IMR-90 (cell line): ENCODE measurements at regions not wholly inside any gene's neighbourhood (a gene's known extent, or its start where the extent isn't known, plus 50 kb on each side); places are given as distances from the start of the nearest gene placed in this dataset.
A peak's percentile ranks its signal among the peaks of the same experiment; 100 is the strongest.

ENCODE experiments used
- ATAC-seq: fragments of 200-7000 bp; cut with Tn5 transposase; 2 replicates; pipeline ENCODE4 v1.9.1; 2020; ENCODE audit warnings: low read depth, mild to moderate bottlenecking, moderate library complexity
- BruUV-seq: library from RNA; stranded (reverse); fragments of 400-500 nt; replicated peaks from 2 replicates; lab custom pipeline; 2021; lab: Mats Ljungman, UMichigan
- CTCF ChIA-PET: fragments of 300-600 bp; formaldehyde crosslinking; extraction: SDS; loops from one replicate; lab custom pipeline; 2021; ENCODE audit warnings: antibody characterized with exemption; lab: Yijun Ruan, JAX
- POLR2A ChIA-PET: fragments of 300-600 bp; sonication (Branson Sonifier 250); formaldehyde crosslinking; loops from one replicate; lab custom pipeline; 2022; ENCODE audit warnings: antibody characterized with exemption; ENCODE audit not compliant: unreplicated experiment; lab: Charles Lee
- DNase-seq: peaks from one replicate; pipeline ENCODE4 v3.0.0; 2013
- H2AFZ ChIP-seq: replicated peaks from 2 replicates; pipeline ENCODE3; 2013; ENCODE audit warnings: low read length, mild to moderate bottlenecking; ENCODE audit not compliant: poor library complexity
- H2AK5ac ChIP-seq: 2 replicates; pipeline ENCODE4 v1.6.1; 2013; ENCODE audit warnings: low read depth, low read length, inconsistent platforms
- H2AK9ac ChIP-seq: replicated peaks from 2 replicates; pipeline ENCODE3; 2013; ENCODE audit warnings: mild to moderate bottlenecking, low read depth, low read length, moderate library complexity; ENCODE audit not compliant: poor library complexity
- H2BK120ac ChIP-seq: 2 replicates; pipeline ENCODE4 v1.6.1; 2013; ENCODE audit warnings: low read depth, low read length, inconsistent platforms
- H2BK15ac ChIP-seq: 3 replicates; pipeline ENCODE4 v1.6.1; 2013; ENCODE audit warnings: low read depth, low read length, inconsistent platforms
- H2BK20ac ChIP-seq: 2 replicates; pipeline ENCODE4 v1.6.1; 2013; ENCODE audit warnings: low read depth, mild to moderate bottlenecking, inconsistent platforms, low read length, moderate library complexity
- H2BK5ac ChIP-seq: 2 replicates; pipeline ENCODE4 v1.6.1; 2013; ENCODE audit warnings: mild to moderate bottlenecking, low read depth, low read length, inconsistent platforms; ENCODE audit not compliant: poor library complexity, severe bottlenecking
- H3K14ac ChIP-seq: replicated peaks from 2 replicates; pipeline ENCODE4 v1.6.1; 2013; ENCODE audit warnings: low read depth, low read length, inconsistent platforms
- H3K18ac ChIP-seq: 2 replicates; pipeline ENCODE4 v1.6.1; 2013; ENCODE audit warnings: low read depth, low read length, control low read depth
- H3K23ac ChIP-seq: 2 replicates; pipeline ENCODE4 v1.6.1; 2013; ENCODE audit warnings: low read depth, low read length, inconsistent platforms
- H3K27ac ChIP-seq: 2 replicates; pipeline ENCODE4 v1.5.1; 2013; ENCODE audit warnings: mild to moderate bottlenecking, control low read depth, low read length; ENCODE audit not compliant: insufficient read depth
- H3K27me3 ChIP-seq: 2 replicates; pipeline ENCODE4 v1.6.1; 2013; ENCODE audit warnings: low read length; ENCODE audit not compliant: control insufficient read depth, insufficient read depth
- H3K36me3 ChIP-seq: 2 replicates; pipeline ENCODE4 v1.6.1; 2013; ENCODE audit warnings: low read length, mixed read lengths; ENCODE audit not compliant: control insufficient read depth, insufficient read depth
- H3K4ac ChIP-seq: 2 replicates; pipeline ENCODE4 v1.6.1; 2013; ENCODE audit warnings: low read depth, low read length, inconsistent platforms
- H3K4me1 ChIP-seq: 2 replicates; pipeline ENCODE4 v1.6.1; 2013; ENCODE audit warnings: low read length, mixed read lengths; ENCODE audit not compliant: control insufficient read depth, insufficient read depth
- H3K4me2 ChIP-seq: 2 replicates; pipeline ENCODE4 v1.6.1; 2013; ENCODE audit warnings: low read depth, mild to moderate bottlenecking, control low read depth, low read length, moderate library complexity
- H3K4me3 ChIP-seq: 2 replicates; pipeline ENCODE4 v1.5.1; 2013; ENCODE audit warnings: low read depth, mild to moderate bottlenecking, control low read depth, low read length, moderate library complexity; ENCODE audit not compliant: insufficient read depth
- H3K56ac ChIP-seq: 2 replicates; pipeline ENCODE4 v1.6.1; 2013; ENCODE audit warnings: low read length, inconsistent platforms; ENCODE audit not compliant: insufficient read depth; ENCODE audit errors: extremely low read depth
- H3K79me1 ChIP-seq, 2 experiments: 2 replicates each; pipeline ENCODE4 v1.6.1; 2013; ENCODE audit warnings: low read length in 2 of 2, inconsistent platforms in 1 of 2, low read depth in 1 of 2
- H3K9ac ChIP-seq: 2 replicates; pipeline ENCODE4 v1.6.1; 2013; ENCODE audit warnings: low read depth, low read length, control low read depth
- H3K9me1 ChIP-seq: 2 replicates; pipeline ENCODE4 v1.6.1; 2013; ENCODE audit warnings: low read length, inconsistent platforms; ENCODE audit not compliant: insufficient read depth
- H3K9me3 ChIP-seq: 2 replicates; pipeline ENCODE4 v1.6.1; 2013; ENCODE audit warnings: low read length; ENCODE audit not compliant: control insufficient read depth, insufficient read depth
- H4K20me1 ChIP-seq: 2 replicates; pipeline ENCODE4 v1.6.1; 2013; ENCODE audit warnings: low read length, inconsistent platforms; ENCODE audit not compliant: insufficient read depth
- H4K5ac ChIP-seq: 2 replicates; pipeline ENCODE4 v1.6.1; 2013; ENCODE audit warnings: mild to moderate bottlenecking, low read depth, low read length, control low read depth
- H4K8ac ChIP-seq, 2 experiments: 2 replicates each; pipeline ENCODE4 v1.6.1; 2013; ENCODE audit warnings: low read depth in 2 of 2, low read length in 2 of 2, control low read depth in 1 of 2, inconsistent platforms in 1 of 2
- H4K91ac ChIP-seq: 2 replicates; pipeline ENCODE4 v1.6.1; 2013; ENCODE audit warnings: low read depth, low read length, inconsistent platforms; ENCODE audit not compliant: insufficient read depth
- BHLHE40 ChIP-seq: fragments of 150-350 bp; IDR thresholded peaks from 2 replicates; pipeline ENCODE4 v1.6.1; 2016; ENCODE audit warnings: mild to moderate bottlenecking, low read depth, low read length
- CEBPB ChIP-seq: IDR thresholded peaks from 2 replicates; pipeline ENCODE4 v1.6.1; 2012; ENCODE audit warnings: low read depth, low read length, improper control_type of control experiment
- CHD1 ChIP-seq: IDR thresholded peaks from 2 replicates; pipeline ENCODE4 v1.6.1; 2012; ENCODE audit warnings: low read depth, low read length, improper control_type of control experiment
- FOS ChIP-seq: fragments of 150-350 bp; IDR thresholded peaks from 2 replicates; pipeline ENCODE4 v1.6.1; 2016; ENCODE audit warnings: low read depth, low read length
- MAFK ChIP-seq: IDR thresholded peaks from 2 replicates; pipeline ENCODE4 v1.6.1; 2012; ENCODE audit warnings: low read depth, low read length, improper control_type of control experiment
- MAZ ChIP-seq: IDR thresholded peaks from 2 replicates; pipeline ENCODE4 v1.6.1; 2012; ENCODE audit warnings: low read depth, mild to moderate bottlenecking, low read length, improper control_type of control experiment, moderate library complexity, borderline replicate concordance
- MXI1 ChIP-seq: IDR thresholded peaks from 2 replicates; pipeline ENCODE4 v1.6.1; 2012; ENCODE audit warnings: low read depth, mild to moderate bottlenecking, low read length, moderate library complexity, borderline replicate concordance
- NFE2L2 ChIP-seq: fragments of 150-350 bp; IDR thresholded peaks from 2 replicates; pipeline ENCODE4 v1.6.1; 2016; ENCODE audit warnings: low read depth, mild to moderate bottlenecking, low read length
- POLR2A ChIP-seq: IDR thresholded peaks from 2 replicates; pipeline ENCODE4 v1.6.1; 2012; ENCODE audit warnings: mild to moderate bottlenecking, low read depth, low read length
- RAD21 ChIP-seq: IDR thresholded peaks from 2 replicates; pipeline ENCODE4 v1.6.1; 2012; ENCODE audit warnings: low read length, improper control_type of control experiment
- RCOR1 ChIP-seq: IDR thresholded peaks from 2 replicates; pipeline ENCODE4 v1.6.1; 2012; ENCODE audit warnings: mild to moderate bottlenecking, low read length, improper control_type of control experiment; ENCODE audit not compliant: insufficient replicate concordance
- RFX5 ChIP-seq: IDR thresholded peaks from 2 replicates; pipeline ENCODE4 v1.8.0; 2012; ENCODE audit warnings: low read depth, mild to moderate bottlenecking, low read length, moderate library complexity
- SMC3 ChIP-seq: fragments of 150-350 bp; IDR thresholded peaks from 2 replicates; pipeline ENCODE4 v1.6.1; 2016; ENCODE audit warnings: low read depth, mild to moderate bottlenecking, antibody characterized with exemption, low read length, moderate library complexity
- WGBS, 2 experiments: methylation state at CpG; one replicate each; pipeline versions ENCODE4 v1.1.5 to v1.1.7; 2013; ENCODE audit warnings: missing lambda C conversion rate in 2 of 2; ENCODE audit not compliant: insufficient read length in 1 of 2; ENCODE audit errors: extremely low coverage in 2 of 2; 5-methylcytosine and 5-hydroxymethylcytosine counted together
- dilution Hi-C: fragments of 300-500 bp; cut with HindIII; formaldehyde crosslinking; loops from one replicate; pipeline ENCODE4 v1.14.3; 2018; ENCODE audit warnings: low sequenced_read_pairs; ENCODE audit not compliant: unreplicated experiment
- in situ Hi-C: fragments of 300-500 bp; cut with MboI; formaldehyde crosslinking; loops from 3 replicates; pipeline ENCODE4 v1.14.3; 2019; ENCODE audit warnings: low sequenced_read_pairs, inconsistent platforms, mixed read lengths
- intact Hi-C: fragments of 100-400 bp; cut with micrococcal nuclease; formaldehyde crosslinking; loops from 2 replicates; pipeline ENCODE4 v1.10.0; 2022
- TF ChIP-seq, protein P1 (sequence below): conservative IDR thresholded peaks from 2 replicates; pipeline ENCODE4 v1.5.1; 2012; ENCODE audit warnings: mild to moderate bottlenecking, low read depth, low read length, improper control_type of control experiment
- TF ChIP-seq, protein P2 (sequence below): fragments of 150-350 bp; IDR thresholded peaks from 2 replicates; pipeline ENCODE4 v1.6.1; 2017; ENCODE audit warnings: mild to moderate bottlenecking, antibody characterized with exemption, low read length, low read depth
- TF ChIP-seq, protein P3 (sequence below): fragments of 150-350 bp; IDR thresholded peaks from 2 replicates; pipeline ENCODE4 v1.6.1; 2016; ENCODE audit warnings: low read depth, mild to moderate bottlenecking, low read length, moderate library complexity, borderline replicate concordance

DNA sequence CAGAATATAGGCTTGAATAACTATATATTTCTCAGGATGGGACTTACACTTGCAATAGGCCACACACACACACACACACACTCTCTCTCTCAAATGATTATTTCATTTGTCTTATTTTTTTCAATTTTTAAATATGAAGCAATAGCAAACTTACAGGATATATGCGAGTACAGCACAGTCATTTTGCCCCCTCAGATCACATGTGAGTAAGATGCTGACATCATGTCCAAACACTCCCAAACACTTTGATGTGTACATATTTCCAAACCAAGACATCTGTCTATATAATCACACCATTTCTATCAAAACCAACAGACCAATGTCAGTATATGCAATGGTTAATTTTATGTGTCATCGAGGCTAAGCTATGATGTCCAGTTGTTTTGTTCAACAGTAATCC lies 1535.9 kb upstream of the FLRT2 start:
- no peaks in the 10 kb centered on the region for H3K79me1 ChIP-seq
- H2BK15ac ChIP-seq = no peak overlapping the region
- no peak overlapping the region for H4K5ac ChIP-seq
- H3K9me3 ChIP-seq = 0 out of 2 replicates have a peak, but pooled peaks cover 2% of the 10 kb centered on the region
- no peak overlapping the region for H3K18ac ChIP-seq
- no CpG with 5 or more reads among the region's 2 CpGs for WGBS, 2 experiments
- no peak overlapping the region for H3K23ac ChIP-seq
- H4K20me1 ChIP-seq = no peaks in the 10 kb centered on the region
- no peak overlapping the region for H4K91ac ChIP-seq
- H2BK5ac ChIP-seq = peak overlapping the region; percentile 87
- peak overlapping the region; percentile 12; the same call in 1 of the 2 replicates for H2BK20ac ChIP-seq
- no peak overlapping the region for H2AK9ac ChIP-seq
- dilution Hi-C loops (no loop called here), intact Hi-C loops (loop anchor here (5.0 kb wide), 1 partner anchor 1538 kb away; the partner anchor contains the start of gene FLRT2), in situ Hi-C loops (loop anchor here (10.0 kb wide), 1 partner anchor 1531 kb away; no protein-coding TSS in a partner anchor)
- DNase-seq = peak; percentile 95
- peak overlapping the region; percentile 21; the same call in 1 of the 2 replicates for H3K56ac ChIP-seq
- no TSS peak for BruUV-seq
- no peaks in the 10 kb centered on the region for H3K27me3 ChIP-seq
- peaks cover 15% of the 10 kb centered on the region for H3K4me1 ChIP-seq
- no peak overlapping the region for H3K14ac ChIP-seq
- H3K4ac ChIP-seq = no peak overlapping the region
- no peak overlapping the region for H3K9ac ChIP-seq
- H4K8ac ChIP-seq = no peak overlapping the region; a peak in 1 of 4 replicates
- ChIA-PET POLR2A (no interaction called here), CTCF (no interaction called here)
- H3K4me2 ChIP-seq = no peak overlapping the region
- no peak overlapping the region for H3K27ac ChIP-seq
- no peaks in the 10 kb centered on the region for H3K36me3 ChIP-seq
- H3K9me1 ChIP-seq = peaks cover 6% of the 10 kb centered on the region
- no peak overlapping the region for H2AK5ac ChIP-seq
- no peak overlapping the region for H3K4me3 ChIP-seq
- TF ChIP-seq CHD1 = no peak
- TF ChIP-seq POLR2A = no peak
- peak; percentile 65 for TF ChIP-seq NFE2L2
- TF ChIP-seq RCOR1 = peak; percentile 53
- no peak for TF ChIP-seq RAD21
- TF ChIP-seq MAFK = peak; percentile 3; the same call in 1 of the 2 replicates
- TF ChIP-seq FOS = peak; percentile 44; the same call in 1 of the 2 replicates
- TF ChIP-seq CEBPB = peak; percentile 91
- peak; percentile 73 for TF ChIP-seq BHLHE40
- TF ChIP-seq, protein P1, sequence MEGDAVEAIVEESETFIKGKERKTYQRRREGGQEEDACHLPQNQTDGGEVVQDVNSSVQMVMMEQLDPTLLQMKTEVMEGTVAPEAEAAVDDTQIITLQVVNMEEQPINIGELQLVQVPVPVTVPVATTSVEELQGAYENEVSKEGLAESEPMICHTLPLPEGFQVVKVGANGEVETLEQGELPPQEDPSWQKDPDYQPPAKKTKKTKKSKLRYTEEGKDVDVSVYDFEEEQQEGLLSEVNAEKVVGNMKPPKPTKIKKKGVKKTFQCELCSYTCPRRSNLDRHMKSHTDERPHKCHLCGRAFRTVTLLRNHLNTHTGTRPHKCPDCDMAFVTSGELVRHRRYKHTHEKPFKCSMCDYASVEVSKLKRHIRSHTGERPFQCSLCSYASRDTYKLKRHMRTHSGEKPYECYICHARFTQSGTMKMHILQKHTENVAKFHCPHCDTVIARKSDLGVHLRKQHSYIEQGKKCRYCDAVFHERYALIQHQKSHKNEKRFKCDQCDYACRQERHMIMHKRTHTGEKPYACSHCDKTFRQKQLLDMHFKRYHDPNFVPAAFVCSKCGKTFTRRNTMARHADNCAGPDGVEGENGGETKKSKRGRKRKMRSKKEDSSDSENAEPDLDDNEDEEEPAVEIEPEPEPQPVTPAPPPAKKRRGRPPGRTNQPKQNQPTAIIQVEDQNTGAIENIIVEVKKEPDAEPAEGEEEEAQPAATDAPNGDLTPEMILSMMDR = no peak
- TF ChIP-seq, protein P2, sequence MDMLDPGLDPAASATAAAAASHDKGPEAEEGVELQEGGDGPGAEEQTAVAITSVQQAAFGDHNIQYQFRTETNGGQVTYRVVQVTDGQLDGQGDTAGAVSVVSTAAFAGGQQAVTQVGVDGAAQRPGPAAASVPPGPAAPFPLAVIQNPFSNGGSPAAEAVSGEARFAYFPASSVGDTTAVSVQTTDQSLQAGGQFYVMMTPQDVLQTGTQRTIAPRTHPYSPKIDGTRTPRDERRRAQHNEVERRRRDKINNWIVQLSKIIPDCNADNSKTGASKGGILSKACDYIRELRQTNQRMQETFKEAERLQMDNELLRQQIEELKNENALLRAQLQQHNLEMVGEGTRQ = peak; percentile 32; the same call in 1 of the 2 replicates
- TF ChIP-seq MAZ = no peak
- TF ChIP-seq SMC3 = no peak
- TF ChIP-seq, protein P3, sequence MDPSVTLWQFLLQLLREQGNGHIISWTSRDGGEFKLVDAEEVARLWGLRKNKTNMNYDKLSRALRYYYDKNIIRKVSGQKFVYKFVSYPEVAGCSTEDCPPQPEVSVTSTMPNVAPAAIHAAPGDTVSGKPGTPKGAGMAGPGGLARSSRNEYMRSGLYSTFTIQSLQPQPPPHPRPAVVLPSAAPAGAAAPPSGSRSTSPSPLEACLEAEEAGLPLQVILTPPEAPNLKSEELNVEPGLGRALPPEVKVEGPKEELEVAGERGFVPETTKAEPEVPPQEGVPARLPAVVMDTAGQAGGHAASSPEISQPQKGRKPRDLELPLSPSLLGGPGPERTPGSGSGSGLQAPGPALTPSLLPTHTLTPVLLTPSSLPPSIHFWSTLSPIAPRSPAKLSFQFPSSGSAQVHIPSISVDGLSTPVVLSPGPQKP = no peak
- no peak for TF ChIP-seq RFX5
- no peak for TF ChIP-seq MXI1
- H2AFZ ChIP-seq = no peak overlapping the region
- ATAC-seq = peak; percentile 77
- peak overlapping the region; percentile 38; the same call in 1 of the 2 replicates for H2BK120ac ChIP-seq
